ENCODE measurements at regions not wholly inside any gene's neighbourhood (a gene's known extent, or its start where the extent isn't known, plus 50 kb on each side); places are given as distances from the start of the nearest gene placed in this dataset.
"Not testable (repeated sequence)": the region's sequence is repeated elsewhere in the genome, so short reads cannot be mapped to it uniquely, and the experiment has no call there.

DNA sequence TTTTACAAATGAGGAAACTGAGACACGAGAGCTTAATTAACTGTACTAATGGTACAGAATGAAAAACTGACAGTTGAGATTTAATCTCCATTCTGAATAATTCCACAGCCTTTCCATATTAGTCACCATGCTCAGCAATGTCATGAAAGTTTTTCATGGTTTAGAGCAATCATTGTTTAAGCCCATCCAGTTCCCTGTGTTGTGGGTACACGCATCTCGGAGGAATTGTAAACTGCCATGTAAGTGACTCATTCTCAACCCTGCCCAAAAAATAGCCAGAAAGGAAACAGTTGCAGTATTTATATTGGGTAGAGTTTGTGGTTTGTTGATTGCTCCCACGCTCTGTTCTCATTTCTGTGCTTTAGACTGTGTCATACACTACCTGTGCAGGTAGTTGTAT lies 1790.8 kb downstream of the LRRC4C start:
- no peak for DNase-seq

DNA sequence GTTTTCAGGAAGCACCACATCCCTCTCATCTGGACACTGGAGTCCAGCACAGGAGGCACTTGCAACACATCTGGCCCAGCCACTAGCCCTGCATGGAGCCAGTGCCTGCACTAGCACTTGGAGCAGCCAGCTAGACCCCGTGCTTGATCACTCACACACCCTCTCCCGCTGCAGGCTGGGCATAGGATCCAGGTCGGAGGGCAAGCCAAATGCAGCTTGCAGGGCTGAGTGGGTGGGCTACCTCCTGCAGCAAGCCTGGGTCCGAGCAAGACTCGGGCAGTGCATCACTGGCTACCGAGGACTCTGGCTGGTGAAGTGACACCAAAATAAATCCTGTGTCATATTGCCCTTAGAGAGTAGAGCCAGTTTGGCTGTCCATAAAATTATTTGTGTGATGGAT lies 1795.4 kb downstream of the LRRC4C start:
- DNase-seq = no peak

DNA sequence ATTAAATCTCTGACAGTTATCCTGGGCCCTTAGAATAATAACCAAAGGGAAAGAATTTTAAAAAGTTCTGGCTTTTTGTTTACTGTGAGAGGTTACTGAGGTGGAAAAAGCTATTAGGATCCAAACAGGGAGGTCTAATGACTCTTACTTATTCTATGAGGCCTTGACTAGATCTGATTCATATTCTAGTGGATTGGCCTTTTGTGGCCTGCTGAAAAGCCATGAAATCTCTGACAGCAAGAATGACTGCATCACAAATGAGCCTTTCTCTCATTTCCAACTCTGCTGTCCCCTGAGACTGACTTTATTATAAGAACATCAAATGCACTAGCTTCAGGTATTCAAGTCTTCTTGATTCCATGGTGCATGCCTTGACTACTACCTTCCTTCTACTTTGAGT lies 1797.6 kb downstream of the LRRC4C start:
- DNase-seq = no peak

DNA sequence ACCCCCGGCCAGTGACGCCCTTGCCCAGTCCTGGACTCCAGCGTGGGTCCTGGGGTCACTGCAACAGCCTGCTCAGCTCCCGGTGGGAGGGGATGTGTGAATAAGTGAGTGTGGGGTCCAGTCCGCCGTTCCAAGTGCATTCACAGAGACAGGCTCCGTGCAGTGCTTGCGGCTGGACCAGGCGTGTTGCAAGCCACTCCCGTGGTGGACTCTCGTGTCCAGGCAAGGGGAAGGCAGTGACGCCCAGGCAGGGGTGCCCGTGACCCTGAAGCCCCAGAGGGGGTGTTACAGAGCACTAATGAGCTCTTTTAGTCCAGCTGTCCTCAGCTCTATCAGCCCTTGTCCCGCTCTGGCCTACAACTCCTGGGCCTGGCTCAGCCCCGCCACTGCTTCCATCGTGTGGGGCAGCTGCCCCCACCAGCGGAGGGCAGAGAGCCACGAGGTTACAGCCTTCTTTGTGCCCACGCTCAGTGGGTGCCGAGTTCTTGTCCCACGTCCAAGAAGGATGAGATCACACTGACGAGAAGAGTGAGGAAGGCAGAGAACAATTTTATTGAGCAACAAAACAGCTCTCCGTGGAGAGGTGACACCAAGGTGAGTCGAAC lies 1807.5 kb downstream of the LRRC4C start:
- no peak for DNase-seq

DNA sequence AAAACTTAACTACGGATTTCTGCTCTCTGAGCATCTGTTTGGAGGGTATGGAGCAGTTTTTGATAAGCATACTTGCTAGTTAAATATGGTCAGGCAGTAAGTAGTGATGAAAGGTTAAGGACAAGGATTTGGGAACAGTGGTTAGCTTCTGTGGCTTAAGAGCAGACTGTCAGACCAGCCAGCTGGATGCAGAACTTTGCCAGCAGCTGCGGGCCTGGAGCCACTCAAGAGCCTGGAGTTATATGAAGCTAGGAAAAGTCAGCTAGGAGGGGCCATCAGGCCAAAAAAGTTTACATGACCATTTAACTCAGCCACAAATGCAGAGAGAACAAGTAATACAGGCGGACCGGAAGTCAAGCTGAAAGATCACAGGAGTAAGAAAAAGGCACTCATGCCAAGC lies 1817.7 kb downstream of the LRRC4C start:
- no peak for DNase-seq

DNA sequence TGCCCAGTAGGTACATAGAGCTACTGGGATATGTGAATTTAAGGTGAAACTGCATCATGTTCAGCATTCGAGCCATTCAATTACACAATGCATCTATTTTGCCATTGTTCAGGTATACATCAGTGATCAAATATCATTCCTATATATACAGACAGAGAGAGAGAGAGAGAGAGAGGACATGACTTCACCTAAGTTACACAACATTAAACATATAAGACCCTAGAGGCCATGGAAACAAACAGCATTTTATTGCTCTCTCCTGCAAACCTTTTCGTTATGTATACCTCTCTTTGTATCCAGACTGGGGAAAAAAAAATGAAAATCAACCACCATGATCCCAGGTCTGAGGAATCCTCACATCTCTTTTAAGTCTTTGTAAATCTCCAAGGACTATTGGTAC lies 1829.1 kb downstream of the LRRC4C start:
- DNase-seq = no peak

DNA sequence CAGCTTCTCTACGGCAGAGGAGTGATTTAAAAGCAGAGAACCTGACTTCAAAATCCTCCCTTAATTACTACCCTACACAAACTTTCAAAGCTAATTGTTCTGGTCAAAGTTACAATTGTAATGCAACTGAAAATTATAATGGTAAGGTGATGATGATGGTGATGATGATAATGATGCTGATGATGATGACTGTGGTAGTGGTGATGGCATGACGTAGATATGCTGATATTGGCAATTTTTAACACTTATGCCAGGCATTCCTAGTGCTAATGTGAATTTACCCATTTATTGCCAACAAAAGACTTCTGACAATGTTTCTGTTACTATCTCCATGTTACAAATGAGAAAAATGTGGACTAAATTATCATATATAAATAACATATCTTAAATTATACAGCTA lies 1831.1 kb downstream of the LRRC4C start:
- DNase-seq = no peak

DNA sequence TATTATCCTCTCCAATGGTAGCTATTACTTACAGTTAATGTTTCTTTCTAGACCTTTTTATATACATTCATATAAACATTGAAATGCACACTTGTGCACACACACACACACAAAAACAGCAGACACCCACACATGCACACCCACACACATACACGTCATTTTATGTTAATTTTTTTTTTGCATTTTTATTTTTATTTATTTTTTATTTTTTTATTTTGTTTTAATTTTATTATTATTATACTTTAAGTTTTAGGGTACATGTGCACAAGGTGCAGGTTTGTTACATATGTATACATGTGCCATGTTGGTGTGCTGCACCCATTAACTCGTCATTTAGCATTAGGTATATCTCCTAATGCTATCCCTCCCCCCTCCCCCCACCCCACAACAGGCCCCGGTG lies 1839.1 kb downstream of the LRRC4C start:
- not testable (repeated sequence) for DNase-seq

DNA sequence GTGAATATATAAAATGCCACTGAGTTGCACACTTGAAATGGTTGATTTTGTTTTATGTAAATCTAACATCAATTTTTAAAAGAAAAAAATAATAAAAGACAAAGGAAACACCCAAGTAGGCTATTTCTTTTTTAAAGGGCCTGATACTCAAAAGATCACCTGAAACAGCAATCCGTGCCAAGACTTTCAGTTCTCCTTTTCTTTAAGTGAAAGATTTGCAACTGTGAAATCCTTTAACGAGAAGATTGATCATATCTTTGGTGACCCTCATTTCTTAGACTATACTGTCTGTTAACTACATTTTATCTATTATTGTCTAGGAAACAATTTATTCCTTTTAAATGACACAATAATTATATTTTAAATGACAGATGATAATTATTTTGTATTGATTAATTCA lies 1841.5 kb downstream of the LRRC4C start:
- no peak for DNase-seq

DNA sequence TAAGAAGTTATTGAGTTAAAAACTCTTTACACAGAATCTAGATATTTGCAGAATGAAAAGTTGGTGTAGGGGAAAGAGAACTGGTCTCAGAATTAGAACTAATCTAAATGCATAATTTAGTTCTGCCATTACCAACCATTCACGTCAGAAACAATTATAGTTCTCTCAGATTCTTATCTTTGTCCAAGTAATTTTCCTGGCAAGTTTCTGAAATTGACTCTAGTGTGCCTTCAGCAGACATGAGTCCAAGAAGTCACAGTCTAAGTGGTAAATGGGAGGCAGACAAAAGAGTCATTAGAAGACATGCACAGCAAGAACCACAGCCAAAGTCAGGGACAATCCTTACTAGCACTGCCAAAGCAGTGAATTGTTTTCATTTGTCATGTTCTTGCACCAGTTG lies 1870.1 kb downstream of the LRRC4C start:
- DNase-seq = no peak

DNA sequence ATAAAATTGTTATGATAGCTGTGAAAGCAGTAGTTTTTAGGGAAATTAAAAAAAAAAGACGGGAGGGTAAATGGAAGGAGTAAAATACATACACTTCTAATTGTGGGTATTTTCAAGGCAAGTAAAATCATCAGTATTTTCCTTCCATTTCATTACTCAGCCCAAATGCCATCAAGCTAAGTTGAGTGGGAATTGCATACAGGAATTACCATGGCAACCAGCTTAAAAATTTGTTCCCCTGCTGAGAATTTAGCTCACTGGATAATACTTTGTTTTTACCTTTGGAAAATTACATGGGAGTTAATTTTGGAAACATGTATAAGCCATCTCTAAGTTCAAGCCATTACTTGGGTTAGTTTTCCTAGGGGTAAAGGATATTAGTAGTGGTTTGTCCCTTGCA lies 1873.4 kb downstream of the LRRC4C start:
- DNase-seq = no peak

DNA sequence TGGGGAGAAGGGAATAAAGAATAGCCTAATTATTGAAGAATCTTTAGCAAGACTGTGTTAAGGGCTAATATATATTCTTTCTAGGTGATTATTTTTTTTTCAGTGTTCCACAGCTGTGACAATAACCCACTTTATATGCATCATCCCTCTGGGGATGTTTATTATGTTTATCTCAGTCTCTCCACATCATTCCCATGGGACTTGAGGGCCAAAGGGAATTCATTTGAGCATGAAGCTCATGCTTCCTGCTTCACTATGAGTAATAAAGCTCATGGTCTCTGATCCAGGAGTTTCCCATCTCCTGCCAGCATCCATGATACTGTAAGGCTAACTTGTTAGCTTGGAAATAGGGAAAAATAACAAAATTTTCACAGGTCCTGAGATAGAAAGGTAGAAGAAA lies 1888.4 kb downstream of the LRRC4C start:
- DNase-seq = no peak

DNA sequence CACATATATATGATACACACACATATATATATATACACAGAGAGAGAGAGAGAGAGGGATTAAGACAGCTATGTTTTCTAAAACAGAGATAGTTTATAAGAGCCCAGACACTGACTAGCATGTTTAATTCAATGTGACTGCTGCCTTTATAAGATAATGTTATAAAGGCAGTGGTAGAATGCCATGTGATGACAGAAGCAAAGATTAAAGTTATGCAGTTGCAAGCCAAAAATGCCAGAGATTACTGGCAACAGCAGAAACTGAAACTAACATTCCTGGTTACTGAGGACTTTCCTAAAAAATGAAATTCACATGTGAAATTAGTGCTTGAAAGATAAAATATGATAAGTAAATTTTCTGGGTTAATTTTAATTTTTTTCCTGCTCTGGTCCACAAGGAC lies 1888.9 kb downstream of the LRRC4C start:
- no peak for DNase-seq

DNA sequence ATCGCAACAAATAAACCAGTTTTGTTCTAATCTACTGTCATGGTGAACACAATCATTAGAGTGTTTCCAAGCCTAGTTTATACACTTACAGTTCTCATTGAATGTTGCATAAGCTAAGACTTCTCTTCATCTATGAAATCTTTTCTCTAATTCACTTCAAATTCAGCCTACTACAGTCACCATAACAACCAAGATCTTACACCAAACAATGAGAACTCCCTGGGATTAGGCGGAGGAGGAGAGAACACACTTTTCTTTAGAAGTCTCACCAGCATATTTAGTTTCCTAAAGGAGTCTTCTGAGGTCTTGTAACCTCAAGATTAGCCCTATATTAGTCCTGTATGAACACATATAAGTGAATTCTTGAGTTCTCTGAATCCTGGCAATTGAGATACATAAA lies 1889.7 kb downstream of the LRRC4C start:
- no peak for DNase-seq

DNA sequence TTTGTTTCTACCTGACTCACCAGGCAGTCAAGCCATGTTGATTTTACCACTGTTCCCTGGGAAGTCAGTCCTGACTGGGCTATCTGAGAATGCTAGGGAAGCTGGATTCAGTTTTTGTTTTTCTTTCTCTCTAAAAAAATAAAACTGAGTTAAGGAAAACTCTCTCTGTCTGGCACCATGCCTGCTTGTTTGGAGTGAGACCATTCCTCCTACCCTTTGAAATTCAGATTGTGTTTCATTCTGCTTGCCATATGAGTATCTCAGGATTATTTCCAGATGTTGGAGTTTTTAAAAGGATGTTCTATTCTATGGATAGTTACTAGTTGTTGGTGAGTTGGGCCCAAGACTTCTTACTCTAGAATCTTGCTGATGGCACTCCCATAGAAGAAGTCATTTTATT lies 1917.0 kb downstream of the LRRC4C start:
- no peak for DNase-seq

DNA sequence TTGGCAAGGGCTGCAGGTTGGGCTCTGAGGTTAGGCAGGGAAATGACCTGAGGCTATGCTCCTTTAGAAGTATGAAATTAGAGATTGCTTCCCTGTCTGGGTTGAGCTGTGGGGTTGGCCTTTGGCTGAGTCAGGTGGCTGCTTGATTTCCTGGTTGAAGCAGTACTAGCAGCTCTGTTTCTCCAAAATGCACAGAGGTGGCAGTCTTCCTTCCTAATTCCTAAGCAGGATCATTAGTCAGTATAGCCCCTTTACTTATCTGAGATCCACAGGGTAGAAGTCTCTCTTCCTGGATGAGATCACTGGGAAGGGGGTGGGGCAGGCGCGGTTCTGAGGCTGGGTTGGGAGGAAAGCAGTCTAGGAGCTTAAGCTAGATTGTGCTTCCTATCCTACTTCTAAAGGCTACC lies 1917.5 kb downstream of the LRRC4C start:
- DNase-seq = no peak

DNA sequence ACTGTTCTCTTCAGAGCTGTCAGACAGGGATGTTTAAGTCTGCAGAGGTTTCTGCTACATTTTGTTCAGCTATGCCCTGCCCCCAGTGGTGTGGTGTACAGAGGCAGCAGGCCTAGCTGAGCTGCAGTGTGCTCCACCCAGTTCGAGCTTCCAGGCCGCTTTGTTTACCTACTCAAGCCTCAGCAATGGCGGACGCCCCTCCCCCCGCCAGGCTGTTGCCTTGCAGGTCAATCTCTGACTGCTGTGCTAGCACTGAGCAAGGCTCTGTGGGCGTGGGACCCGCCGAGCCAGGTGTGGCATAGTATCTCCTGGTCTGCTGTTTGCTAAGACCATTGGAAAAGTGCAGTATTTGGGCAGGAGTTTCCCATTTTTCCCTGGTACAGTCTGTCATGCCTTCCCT lies 1923.1 kb downstream of the LRRC4C start:
- peak; percentile 0 for DNase-seq

Measured in NCI-H510A treated with DMSO at 0.1 percent for 48 hours (cell line).